ENCODE measurements at regions not wholly inside any gene's neighbourhood (a gene's known extent, or its start where the extent isn't known, plus 50 kb on each side); places are given as distances from the start of the nearest gene placed in this dataset.

DNA sequence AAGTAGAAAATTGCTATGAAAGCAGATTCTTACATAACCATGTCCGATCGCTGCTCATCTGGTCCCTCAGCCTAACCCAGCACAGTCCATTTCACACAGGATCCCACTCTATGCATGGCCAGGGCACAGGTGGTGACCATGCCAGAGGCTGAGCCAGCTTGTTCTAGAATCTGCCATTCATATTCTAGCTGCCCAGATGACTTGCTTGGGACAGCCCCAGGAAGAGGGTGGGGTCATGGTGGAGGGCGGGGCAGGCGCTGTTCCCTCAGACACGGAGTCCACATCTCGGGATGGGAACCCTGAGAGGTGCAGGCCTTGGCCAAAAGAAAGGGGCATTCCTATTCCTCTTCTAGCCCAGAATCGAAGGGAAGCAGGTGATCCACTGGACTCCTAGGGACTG, 275.2 kb upstream of the IRX2 start:
- ATAC-seq (no peak), DNase-seq (no peak)
- TF ChIP-seq, protein P1, sequence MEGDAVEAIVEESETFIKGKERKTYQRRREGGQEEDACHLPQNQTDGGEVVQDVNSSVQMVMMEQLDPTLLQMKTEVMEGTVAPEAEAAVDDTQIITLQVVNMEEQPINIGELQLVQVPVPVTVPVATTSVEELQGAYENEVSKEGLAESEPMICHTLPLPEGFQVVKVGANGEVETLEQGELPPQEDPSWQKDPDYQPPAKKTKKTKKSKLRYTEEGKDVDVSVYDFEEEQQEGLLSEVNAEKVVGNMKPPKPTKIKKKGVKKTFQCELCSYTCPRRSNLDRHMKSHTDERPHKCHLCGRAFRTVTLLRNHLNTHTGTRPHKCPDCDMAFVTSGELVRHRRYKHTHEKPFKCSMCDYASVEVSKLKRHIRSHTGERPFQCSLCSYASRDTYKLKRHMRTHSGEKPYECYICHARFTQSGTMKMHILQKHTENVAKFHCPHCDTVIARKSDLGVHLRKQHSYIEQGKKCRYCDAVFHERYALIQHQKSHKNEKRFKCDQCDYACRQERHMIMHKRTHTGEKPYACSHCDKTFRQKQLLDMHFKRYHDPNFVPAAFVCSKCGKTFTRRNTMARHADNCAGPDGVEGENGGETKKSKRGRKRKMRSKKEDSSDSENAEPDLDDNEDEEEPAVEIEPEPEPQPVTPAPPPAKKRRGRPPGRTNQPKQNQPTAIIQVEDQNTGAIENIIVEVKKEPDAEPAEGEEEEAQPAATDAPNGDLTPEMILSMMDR (conservative IDR thresholded peaks at IDR 0.05; ENCODE audit: low read depth, low read length) = no peak
- TF ChIP-seq EZH2 (IDR thresholded peaks at IDR 0.05; ENCODE audit: low read length, unreplicated experiment) (no peak), EZH2phosphoT487 (IDR thresholded peaks at IDR 0.05; ENCODE audit: borderline replicate concordance, low read length) (no peak)
- no TSS peak for BruUV-seq (replicated peaks)
- ChIA-PET POLR2A (ENCODE audit: unreplicated experiment) (no interaction called here), CTCF (no interaction called here)
- Histone ChIP-seq H3K36me3 (ENCODE audit: low read depth, low read length) (no peaks in the 10 kb centered on the region), H4K20me1 (ENCODE audit: low read length) (no peaks in the 10 kb centered on the region), H2AFZ (ENCODE audit: low read length) (no peak overlapping the region), H3F3A (ENCODE audit: low read length, unreplicated experiment) (no peaks in the 10 kb centered on the region), H3K9me3 (ENCODE audit: low read length) (no peaks in the 10 kb centered on the region), H3K27me3 (ENCODE audit: low read length) (no peaks in the 10 kb centered on the region), H3K4me3 (ENCODE audit: low read length) (no peak overlapping the region), H3K9me2 (replicated peaks; ENCODE audit: low read length) (no peaks in the 10 kb centered on the region), H3K9ac (ENCODE audit: low read length) (no peak overlapping the region), H3K4me2 (ENCODE audit: low read length) (no peak overlapping the region), H3K4me1 (ENCODE audit: insufficient read depth, low read length) (no peaks in the 10 kb centered on the region), H3K27ac (ENCODE audit: low read length) (no peak overlapping the region), H3K79me2 (ENCODE audit: low read length) (no peaks in the 10 kb centered on the region)
- intact Hi-C loops (cut with micrococcal nuclease) = no loop called here

DNA sequence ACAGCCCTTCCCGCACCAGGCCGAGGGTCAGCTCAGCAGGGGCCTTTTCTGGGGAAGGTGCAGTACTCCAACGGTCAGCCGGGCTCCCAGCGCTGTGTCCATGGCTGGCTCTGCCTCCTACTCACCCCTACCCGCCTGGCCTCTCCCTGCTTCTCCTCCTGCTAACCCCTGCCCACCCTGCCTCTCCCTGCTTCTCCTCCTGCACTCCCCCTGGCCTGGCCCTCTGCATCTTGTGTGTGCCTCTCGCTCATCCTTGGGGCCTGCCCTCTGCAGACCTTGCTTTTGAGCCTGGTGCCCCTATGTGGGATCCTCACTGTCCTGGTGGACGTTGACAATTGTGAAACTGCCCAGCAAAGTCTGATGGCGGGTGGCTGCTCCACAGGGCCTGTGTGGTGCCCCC, 274.6 kb upstream of the IRX2 start:
- Histone ChIP-seq H3K4me3 (ENCODE audit: low read length) (no peak overlapping the region), H3F3A (ENCODE audit: low read length, unreplicated experiment) (no peaks in the 10 kb centered on the region), H3K27ac (ENCODE audit: low read length) (no peak overlapping the region), H3K9me3 (ENCODE audit: low read length) (no peaks in the 10 kb centered on the region), H3K9me2 (replicated peaks; ENCODE audit: low read length) (no peaks in the 10 kb centered on the region), H3K4me2 (ENCODE audit: low read length) (no peak overlapping the region), H3K79me2 (ENCODE audit: low read length) (no peaks in the 10 kb centered on the region), H3K27me3 (ENCODE audit: low read length) (no peaks in the 10 kb centered on the region), H3K9ac (ENCODE audit: low read length) (no peak overlapping the region), H3K4me1 (ENCODE audit: insufficient read depth, low read length) (no peaks in the 10 kb centered on the region), H2AFZ (ENCODE audit: low read length) (no peak overlapping the region), H3K36me3 (ENCODE audit: low read depth, low read length) (no peaks in the 10 kb centered on the region), H4K20me1 (ENCODE audit: low read length) (no peaks in the 10 kb centered on the region)
- no TSS peak for BruUV-seq (replicated peaks)
- ChIA-PET POLR2A (ENCODE audit: unreplicated experiment) (no interaction called here), CTCF (no interaction called here)
- DNase-seq = no peak
- intact Hi-C loops (cut with micrococcal nuclease) = no loop called here
- ATAC-seq = no peak
- TF ChIP-seq EZH2phosphoT487 (IDR thresholded peaks at IDR 0.05; ENCODE audit: borderline replicate concordance, low read length) = no peak
- TF ChIP-seq, protein P1 (conservative IDR thresholded peaks at IDR 0.05; ENCODE audit: low read depth, low read length) = no peak
- TF ChIP-seq EZH2 (IDR thresholded peaks at IDR 0.05; ENCODE audit: low read length, unreplicated experiment) = no peak

DNA sequence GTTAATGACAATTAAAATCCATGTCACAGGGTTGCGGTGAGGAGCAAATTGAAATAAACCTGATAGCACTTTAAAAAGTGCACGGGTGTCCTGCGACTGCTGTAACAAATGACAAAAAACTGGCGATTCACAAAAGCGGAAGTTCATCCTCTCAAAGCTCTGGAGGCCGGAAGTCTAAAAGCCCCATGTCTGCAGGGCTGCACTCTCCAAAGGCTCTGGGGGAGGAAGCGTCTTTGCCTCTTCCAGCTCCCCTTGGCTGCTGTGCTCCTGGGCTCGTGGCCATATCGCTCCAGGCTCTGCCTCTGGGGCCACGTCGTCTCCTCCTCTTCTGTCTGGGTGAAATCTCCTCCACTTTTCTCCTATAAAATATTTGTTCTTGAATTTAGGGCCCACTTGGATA, 273.9 kb upstream of the IRX2 start:
- H3K9me2 ChIP-seq (replicated peaks; ENCODE audit: low read length) = no peaks in the 10 kb centered on the region
- H3K27ac ChIP-seq (ENCODE audit: low read length) = no peak overlapping the region
- no peak overlapping the region for H3K9ac ChIP-seq (ENCODE audit: low read length)
- no peak for DNase-seq
- no peaks in the 10 kb centered on the region for H3K79me2 ChIP-seq (ENCODE audit: low read length)
- H3K4me1 ChIP-seq (ENCODE audit: insufficient read depth, low read length) = no peaks in the 10 kb centered on the region
- H3K4me2 ChIP-seq (ENCODE audit: low read length) = no peak overlapping the region
- no peaks in the 10 kb centered on the region for H3K36me3 ChIP-seq (ENCODE audit: low read depth, low read length)
- no peak overlapping the region for H2AFZ ChIP-seq (ENCODE audit: low read length)
- intact Hi-C loops (cut with micrococcal nuclease) = no loop called here
- ChIA-PET CTCF (no interaction called here), POLR2A (ENCODE audit: unreplicated experiment) (no interaction called here)
- H3F3A ChIP-seq (ENCODE audit: low read length, unreplicated experiment) = no peaks in the 10 kb centered on the region
- TF ChIP-seq EZH2phosphoT487 (IDR thresholded peaks at IDR 0.05; ENCODE audit: borderline replicate concordance, low read length) = no peak
- TF ChIP-seq EZH2 (IDR thresholded peaks at IDR 0.05; ENCODE audit: low read length, unreplicated experiment) = no peak
- TF ChIP-seq, protein P1 (conservative IDR thresholded peaks at IDR 0.05; ENCODE audit: low read depth, low read length) = no peak
- no peak for ATAC-seq
- no TSS peak for BruUV-seq (replicated peaks)
- no peaks in the 10 kb centered on the region for H3K27me3 ChIP-seq (ENCODE audit: low read length)
- H3K9me3 ChIP-seq (ENCODE audit: low read length) = no peaks in the 10 kb centered on the region
- H3K4me3 ChIP-seq (ENCODE audit: low read length) = no peak overlapping the region
- no peaks in the 10 kb centered on the region for H4K20me1 ChIP-seq (ENCODE audit: low read length)
